ENCODE measurements at regions not wholly inside any gene's neighbourhood (a gene's known extent, or its start where the extent isn't known, plus 50 kb on each side); places are given as distances from the start of the nearest gene placed in this dataset.

GRCh38 chr7:35336444-35336843 is 82.5 kb upstream of the TBX20 start:
- TF ChIP-seq CTCF (IDR thresholded peaks at IDR 0.05) = no peak
- no peak for ATAC-seq
- H3K4me3 Mint-ChIP-seq = no peak overlapping the region
- 74% methylated on average over 6 of the region's 6 CpGs for WGBS (ENCODE audit: insufficient coverage)
- H3K4me1 ChIP-seq (ENCODE audit: control insufficient read depth, insufficient read depth, low read length) = no peaks in the 10 kb centered on the region
- H3K9me3 Mint-ChIP-seq = no peaks in the 10 kb centered on the region
- H3K9me3 ChIP-seq (ENCODE audit: control insufficient read depth, insufficient read depth, low read length) = no peaks in the 10 kb centered on the region
- peaks cover 5 to 9% of the 10 kb centered on the region in 2 donors for H3K27me3 Mint-ChIP-seq (ENCODE audit: low read depth in 2 of 2)
- no peaks in the 10 kb centered on the region for H3K4me1 Mint-ChIP-seq
- intact Hi-C loops (cut with micrococcal nuclease) = no loop called here
- H3K27me3 ChIP-seq (ENCODE audit: control insufficient read depth, insufficient read depth, low read length) = no peaks in the 10 kb centered on the region
- DNase-seq = no peak
- H3K36me3 Mint-ChIP-seq = no peaks in the 10 kb centered on the region
- no peak overlapping the region for H3K27ac ChIP-seq (ENCODE audit: low read length)
- no peak overlapping the region for H3K27ac Mint-ChIP-seq
- no peaks in the 10 kb centered on the region for H3K36me3 ChIP-seq (ENCODE audit: control insufficient read depth, insufficient read depth, low read length)
- no peak overlapping the region for H3K4me3 ChIP-seq (ENCODE audit: low read length)

GRCh38 chr7:35334506-35334905 is 80.6 kb upstream of the TBX20 start:
- H3K4me1 ChIP-seq (ENCODE audit: control insufficient read depth, insufficient read depth, low read length) = no peaks in the 10 kb centered on the region
- Mint-ChIP-seq H3K9me3 (no peaks in the 10 kb centered on the region), H3K27me3 (ENCODE audit: low read depth in 2 of 2) (peaks cover 8 to 10% of the 10 kb centered on the region in 2 donors), H3K4me3 (no peak overlapping the region), H3K27ac (no peak overlapping the region), H3K4me1 (no peaks in the 10 kb centered on the region), H3K36me3 (no peaks in the 10 kb centered on the region)
- no peak for ATAC-seq
- H3K27me3 ChIP-seq (ENCODE audit: control insufficient read depth, insufficient read depth, low read length) = no peaks in the 10 kb centered on the region
- H3K9me3 ChIP-seq (ENCODE audit: control insufficient read depth, insufficient read depth, low read length) = no peaks in the 10 kb centered on the region
- no peak for TF ChIP-seq CTCF (IDR thresholded peaks at IDR 0.05)
- no peaks in the 10 kb centered on the region for H3K36me3 ChIP-seq (ENCODE audit: control insufficient read depth, insufficient read depth, low read length)
- 75% methylated on average over 2 of the region's 3 CpGs for WGBS (ENCODE audit: insufficient coverage)
- intact Hi-C loops (cut with micrococcal nuclease) = no loop called here
- no peak overlapping the region for H3K4me3 ChIP-seq (ENCODE audit: low read length)
- H3K27ac ChIP-seq (ENCODE audit: low read length) = no peak overlapping the region
- DNase-seq = no peak

DNA sequence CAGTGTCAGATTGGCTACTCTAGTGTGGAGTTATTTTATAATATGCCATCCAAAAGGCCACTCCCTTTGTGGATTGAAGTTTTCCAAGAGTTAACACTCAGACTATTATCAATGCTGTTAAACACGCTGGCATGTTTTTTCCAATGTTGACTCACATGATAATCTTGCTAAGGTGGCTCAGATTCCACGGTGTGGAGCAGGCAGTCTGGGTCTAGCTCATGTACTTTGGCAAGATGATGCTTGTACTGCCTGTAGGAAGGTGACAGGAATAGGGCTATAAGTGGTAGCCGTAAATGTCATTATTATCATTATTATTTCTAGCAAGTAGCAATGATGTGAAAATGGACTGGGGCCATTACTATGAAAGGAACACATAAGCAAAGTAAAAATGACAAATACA is 79.4 kb upstream of the TBX20 start:
- Mint-ChIP-seq H3K4me1 (no peaks in the 10 kb centered on the region), H3K27me3 (ENCODE audit: low read depth in 2 of 2) (peaks cover 8% of the 10 kb centered on the region in 2 donors), H3K36me3 (no peaks in the 10 kb centered on the region), H3K27ac (no peak overlapping the region), H3K9me3 (no peaks in the 10 kb centered on the region), H3K4me3 (no peak overlapping the region)
- DNase-seq (no peak), ATAC-seq (no peak)
- Histone ChIP-seq H3K4me1 (ENCODE audit: control insufficient read depth, insufficient read depth, low read length) (no peaks in the 10 kb centered on the region), H3K4me3 (ENCODE audit: low read length) (no peak overlapping the region), H3K9me3 (ENCODE audit: control insufficient read depth, insufficient read depth, low read length) (no peaks in the 10 kb centered on the region), H3K27ac (ENCODE audit: low read length) (no peak overlapping the region), H3K27me3 (ENCODE audit: control insufficient read depth, insufficient read depth, low read length) (no peaks in the 10 kb centered on the region), H3K36me3 (ENCODE audit: control insufficient read depth, insufficient read depth, low read length) (no peaks in the 10 kb centered on the region)
- intact Hi-C loops (cut with micrococcal nuclease) = no loop called here
- 90% methylated on average over 2 of the region's 3 CpGs for WGBS (ENCODE audit: insufficient coverage)
- no peak for TF ChIP-seq CTCF (IDR thresholded peaks at IDR 0.05)
